ENCODE measurements at regions not wholly inside any gene's neighbourhood (a gene's known extent, or its start where the extent isn't known, plus 50 kb on each side); places are given as distances from the start of the nearest gene placed in this dataset.
A peak's percentile ranks its signal among the peaks of the same experiment; 100 is the strongest.

- TF ChIP-seq CTCF (conservative IDR thresholded peaks at IDR 0.05; ENCODE audit: low read depth, low read length): no peak
- no peak overlapping the region for H3K4me3 ChIP-seq (ENCODE audit: low read depth, low read length)
- no peak for DNase-seq (ENCODE audit: low read depth)
Measured at GRCh38 chr5:88515068-88515467, 246.4 kb upstream of the TMEM161B start.

- no peak for TF ChIP-seq CTCF (conservative IDR thresholded peaks at IDR 0.05; ENCODE audit: low read depth, low read length)
- DNase-seq (ENCODE audit: low read depth): no peak
- H3K4me3 ChIP-seq (ENCODE audit: low read depth, low read length): no peak overlapping the region
Measured at GRCh38 chr5:88509403-88509802, 240.8 kb upstream of the TMEM161B start.

- H3K4me3 ChIP-seq (ENCODE audit: low read depth, low read length): no peak overlapping the region
Measured at GRCh38 chr5:88507261-88507660, 238.6 kb upstream of the TMEM161B start.

GRCh38 chr5:88503406-88503805 is 234.8 kb upstream of the TMEM161B start:
- H3K4me3 ChIP-seq (ENCODE audit: low read depth, low read length): no peak overlapping the region
- TF ChIP-seq CTCF (conservative IDR thresholded peaks at IDR 0.05; ENCODE audit: low read depth, low read length): no peak
- no peak for DNase-seq (ENCODE audit: low read depth)

More at GRCh38 chr5:88507261-88507660, 238.6 kb upstream of the TMEM161B start:
- DNase-seq (ENCODE audit: low read depth): no peak
- TF ChIP-seq CTCF (conservative IDR thresholded peaks at IDR 0.05; ENCODE audit: low read depth, low read length): no peak

GRCh38 chr5:88503041-88503345 is 234.3 kb upstream of the TMEM161B start:
- peak overlapping the region; percentile 61 for H3K4me3 ChIP-seq (ENCODE audit: low read depth, low read length)
- DNase-seq (ENCODE audit: low read depth): no peak
- no peak for TF ChIP-seq CTCF (conservative IDR thresholded peaks at IDR 0.05; ENCODE audit: low read depth, low read length)

GRCh38 chr5:88502179-88503040 is 233.8 kb upstream of the TMEM161B start:
- no peak for TF ChIP-seq CTCF (conservative IDR thresholded peaks at IDR 0.05; ENCODE audit: low read depth, low read length)
- H3K4me3 ChIP-seq (ENCODE audit: low read depth, low read length): peak overlapping the region; percentile 61
- no peak for DNase-seq (ENCODE audit: low read depth)

- no peak overlapping the region for H3K4me3 ChIP-seq (ENCODE audit: low read depth, low read length)
- no peak for TF ChIP-seq CTCF (conservative IDR thresholded peaks at IDR 0.05; ENCODE audit: low read depth, low read length)
- no peak for DNase-seq (ENCODE audit: low read depth)
Measured at GRCh38 chr5:88495810-88496209, 227.2 kb upstream of the TMEM161B start.
